H1 (cell line): ENCODE measurements at regions not wholly inside any gene's neighbourhood (a gene's known extent, or its start where the extent isn't known, plus 50 kb on each side); places are given as distances from the start of the nearest gene placed in this dataset.

Source experiments
- CTCF ChIA-PET: fragments of 300-600 bp; sonication (Branson Sonifier 250); formaldehyde crosslinking; loops from one replicate; lab custom pipeline; 2021; ENCODE audit not compliant: partially characterized antibody; lab: Charles Lee
- POLR2A ChIA-PET: fragments of 300-600 bp; sonication (Branson Sonifier 250); formaldehyde crosslinking; loops from one replicate; lab custom pipeline; 2021; ENCODE audit warnings: inconsistent platforms; ENCODE audit not compliant: partially characterized antibody; lab: Charles Lee
- DNase-seq, 2 experiments: peaks; one replicate each; pipeline versions ENCODE4 v3.0.0 to v3.0.0-alpha.2; 2010 to 2022; ENCODE audit warnings: low spot score in 2 of 2, low read depth in 1 of 2, mixed read lengths in 1 of 2
- FAIRE-seq: peaks from 2 replicates; lab custom pipeline; 2011; peaks lifted over from hg19 to GRCh38; lab: Jason Lieb, UNC
- H2AFZ ChIP-seq: 2 replicates; pipeline ENCODE4 v1.8.1; 2012; ENCODE audit warnings: low read length, inconsistent platforms
- H2AK5ac ChIP-seq: 2 replicates; pipeline ENCODE4 v1.6.1; 2013; ENCODE audit warnings: low read depth, low read length
- H2BK120ac ChIP-seq: replicated peaks from 2 replicates; pipeline ENCODE3; 2013; ENCODE audit warnings: low read depth, low read length, inconsistent platforms
- H2BK12ac ChIP-seq: 2 replicates; pipeline ENCODE4 v1.6.1; 2013; ENCODE audit warnings: low read depth, low read length
- H2BK15ac ChIP-seq: 2 replicates; pipeline ENCODE4 v1.6.1; 2013; ENCODE audit warnings: low read length
- H2BK20ac ChIP-seq: 2 replicates; pipeline ENCODE4 v1.6.1; 2013; ENCODE audit warnings: low read length
- H2BK5ac ChIP-seq: 2 replicates; pipeline ENCODE4 v1.6.1; 2013; ENCODE audit warnings: low read depth, low read length
- H3K14ac ChIP-seq: 2 replicates; pipeline ENCODE4 v1.6.1; 2013; ENCODE audit warnings: inconsistent platforms; ENCODE audit not compliant: insufficient read length
- H3K18ac ChIP-seq: 2 replicates; pipeline ENCODE4 v1.6.1; 2013; ENCODE audit warnings: low read length; ENCODE audit errors: extremely low read depth
- H3K23ac ChIP-seq: 2 replicates; pipeline ENCODE4 v1.6.1; 2013; ENCODE audit warnings: inconsistent platforms; ENCODE audit not compliant: insufficient read length
- H3K23me2 ChIP-seq: 2 replicates; pipeline ENCODE4 v1.6.1; 2013; ENCODE audit warnings: low read depth, low read length
- H3K27ac ChIP-seq: 2 replicates; pipeline ENCODE4 v1.6.1; 2011; ENCODE audit warnings: low read depth, low read length, inconsistent platforms
- H3K27me3 ChIP-seq, 4 experiments: replicated peaks in 1 of 4; 1 replicate in 1 of 4; 2 replicates in 3 of 4; pipeline versions ENCODE4 v1.6.1 to v1.8.1; 2011 to 2013; ENCODE audit warnings: low read length in 3 of 4, mild to moderate bottlenecking in 3 of 4, inconsistent platforms in 2 of 4, mixed read lengths in 2 of 4, moderate library complexity in 1 of 4; ENCODE audit not compliant: control insufficient read depth in 3 of 4, insufficient read depth in 3 of 4; ENCODE audit errors: extremely low read depth in 1 of 4
- H3K36me3 ChIP-seq, 4 experiments: 2 replicates each; pipeline versions ENCODE4 v1.6.1 to v1.8.1; 2011 to 2013; ENCODE audit warnings: mild to moderate bottlenecking in 4 of 4, low read length in 3 of 4, moderate library complexity in 2 of 4, control low read depth in 1 of 4, inconsistent platforms in 1 of 4; ENCODE audit not compliant: insufficient read depth in 4 of 4, control insufficient read depth in 2 of 4
- H3K4ac ChIP-seq: replicated peaks from 2 replicates; pipeline ENCODE3; 2013; ENCODE audit warnings: low read length, low read depth, mixed read lengths, inconsistent platforms; ENCODE audit not compliant: insufficient read length
- H3K4me1 ChIP-seq, 4 experiments: replicated peaks in 1 of 4; 1 replicate in 1 of 4; 2 replicates in 3 of 4; pipeline versions ENCODE4 v1.6.1 to v1.8.1; 2011 to 2013; ENCODE audit warnings: low read length in 3 of 4, inconsistent platforms in 2 of 4, mixed read lengths in 1 of 4; ENCODE audit not compliant: insufficient read depth in 4 of 4, control insufficient read depth in 3 of 4
- H3K4me2 ChIP-seq, 2 experiments: 2 replicates each; pipeline versions ENCODE4 v1.6.1 to v1.8.1; 2011 to 2013; ENCODE audit warnings: low read depth in 2 of 2, low read length in 2 of 2, control low read depth in 1 of 2, inconsistent platforms in 1 of 2, mild to moderate bottlenecking in 1 of 2; ENCODE audit not compliant: insufficient read depth in 1 of 2
- H3K4me3 ChIP-seq, 4 experiments: fragments of 200-600, 300-600 bp in 1 of 4; sonication (generic), shearing (Covaris generic), sonication (Bioruptor Twin) in 1 of 4; 2 replicates each; pipeline versions ENCODE4 v1.5.1 to v1.8.1; 2011 to 2016; ENCODE audit warnings: low read length in 4 of 4, low read depth in 3 of 4, control low read depth in 2 of 4, inconsistent platforms in 2 of 4, mild to moderate bottlenecking in 2 of 4, mixed read lengths in 1 of 4, moderate library complexity in 1 of 4; ENCODE audit not compliant: insufficient read depth in 2 of 4; ENCODE audit errors: extremely low read depth in 1 of 4
- H3K56ac ChIP-seq: replicated peaks from 2 replicates; pipeline ENCODE3; 2013; ENCODE audit warnings: low read depth, mild to moderate bottlenecking, mixed read lengths, low read length, inconsistent platforms; ENCODE audit not compliant: insufficient read length
- H3K79me1 ChIP-seq: 2 replicates; pipeline ENCODE4 v1.6.1; 2013; ENCODE audit warnings: low read depth, low read length, control low read depth
- H3K79me2 ChIP-seq, 2 experiments: 2 replicates each; pipeline versions ENCODE4 v1.6.1 to v1.8.1; 2012 to 2013; ENCODE audit warnings: low read length in 2 of 2, mild to moderate bottlenecking in 2 of 2, inconsistent platforms in 1 of 2; ENCODE audit not compliant: insufficient read depth in 2 of 2, control insufficient read depth in 1 of 2
- H3K9ac ChIP-seq, 4 experiments: replicated peaks in 1 of 4; 1 replicate in 1 of 4; 2 replicates in 3 of 4; pipeline versions ENCODE4 v1.6.1 to v1.8.1; 2011 to 2013; ENCODE audit warnings: low read depth in 3 of 4, low read length in 3 of 4, control low read depth in 2 of 4, mild to moderate bottlenecking in 2 of 4, moderate library complexity in 2 of 4, inconsistent platforms in 1 of 4; ENCODE audit errors: extremely low read depth in 1 of 4
- H3K9me3 ChIP-seq, 2 experiments: 2 replicates each; pipeline versions ENCODE4 v1.6.1 to v1.8.1; 2012 to 2013; ENCODE audit warnings: mild to moderate bottlenecking in 2 of 2, moderate library complexity in 2 of 2, control low read depth in 1 of 2, inconsistent platforms in 1 of 2, low read depth in 1 of 2, low read length in 1 of 2, mixed read lengths in 1 of 2; ENCODE audit not compliant: insufficient read depth in 2 of 2
- H4K20me1 ChIP-seq, 2 experiments: replicated peaks in 1 of 2; 2 replicates each; pipeline versions ENCODE3 to v1.8.1; 2011 to 2013; ENCODE audit warnings: inconsistent platforms in 2 of 2, low read length in 2 of 2, mild to moderate bottlenecking in 1 of 2; ENCODE audit not compliant: insufficient read depth in 2 of 2, control insufficient read depth in 1 of 2
- H4K5ac ChIP-seq: 2 replicates; pipeline ENCODE4 v1.6.1; 2013; ENCODE audit warnings: low read length, low read depth, mixed read lengths, inconsistent platforms; ENCODE audit not compliant: insufficient read length
- H4K8ac ChIP-seq: 2 replicates; pipeline ENCODE4 v1.8.0; 2013; ENCODE audit warnings: mild to moderate bottlenecking, moderate library complexity, low read length, inconsistent platforms; ENCODE audit not compliant: insufficient read depth; ENCODE audit errors: extremely low read depth
- H4K91ac ChIP-seq: replicated peaks from 2 replicates; pipeline ENCODE3; 2013; ENCODE audit warnings: low read length, mixed read lengths, inconsistent platforms; ENCODE audit not compliant: insufficient read length
- ATF2 ChIP-seq: IDR thresholded peaks from 2 replicates; pipeline ENCODE4 v1.6.1; 2012; ENCODE audit warnings: low read length, inconsistent platforms
- E2F6 ChIP-seq: IDR thresholded peaks from 2 replicates; pipeline ENCODE4 v1.6.1; 2012; ENCODE audit warnings: inconsistent platforms
- RAD21 ChIP-seq, 2 experiments: IDR thresholded peaks in 1 of 2; conservative IDR thresholded peaks in 1 of 2; 2 replicates each; pipeline ENCODE4 v1.6.1; 2011; ENCODE audit warnings: low read depth in 2 of 2, low read length in 2 of 2, improper control_type of control experiment in 1 of 2, inconsistent platforms in 1 of 2, mild to moderate bottlenecking in 1 of 2, moderate library complexity in 1 of 2
- WGBS, 2 experiments: shearing (Covaris generic) in 1 of 2; methylation state at CpG; one replicate each; pipeline versions ENCODE4 v1.1.6 to v1.1.7; 2013 to 2015; ENCODE audit warnings: low lambda C conversion rate in 2 of 2, mixed read lengths in 2 of 2, inconsistent platforms in 1 of 2, low coverage in 1 of 2, missing lambda C conversion rate in 1 of 2; ENCODE audit not compliant: insufficient replicate concordance in 2 of 2, insufficient coverage in 1 of 2, insufficient read length in 1 of 2; ENCODE audit errors: extremely low coverage in 1 of 2, missing lambda C conversion rate in 1 of 2; 5-methylcytosine and 5-hydroxymethylcytosine counted together

- Histone ChIP-seq H2BK12ac (no peak overlapping the region), H3K9ac (no peak overlapping the region), H4K5ac (no peak overlapping the region), H3K27me3 (no peaks in the 10 kb centered on the region), H2AK5ac (no peak overlapping the region), H3K56ac (no peak overlapping the region), H4K20me1 (no peaks in the 10 kb centered on the region), H3K27ac (no peak overlapping the region), H4K91ac (no peak overlapping the region), H2BK15ac (no peak overlapping the region), H2BK5ac (no peak overlapping the region), H3K14ac (no peak overlapping the region), H3K79me1 (no peaks in the 10 kb centered on the region), H2BK20ac (no peak overlapping the region), H3K4me2 (no peak overlapping the region), H3K18ac (no peak overlapping the region), H4K8ac (no peak overlapping the region), H3K4me3 (no peak overlapping the region), H2BK120ac (no peak overlapping the region), H3K23me2 (no peaks in the 10 kb centered on the region), H2AFZ (peak overlapping the region; percentile 55), H3K79me2 (no peaks in the 10 kb centered on the region), H3K36me3 (no peaks in the 10 kb centered on the region), H3K4ac (no peak overlapping the region), H3K9me3 (no peaks in the 10 kb centered on the region), H3K23ac (no peak overlapping the region), H3K4me1 (peaks cover 0 to 3% (median 1%) of the 10 kb centered on the region in 4 experiments; a peak in 3 of 7 replicates)
- FAIRE-seq: peak; percentile 52
- CTCF ChIA-PET: interaction anchor here (1.0 kb wide), 1 partner anchor 58 kb away, joined by 3 read pairs; no protein-coding TSS in a partner anchor
- TF ChIP-seq RAD21 (IDR thresholded peaks at IDR 0.05 in 1 of 2, conservative IDR thresholded peaks at IDR 0.05 in 1 of 2; ENCODE audit: low read depth in 2 of 2, low read length in 2 of 2) (peak; percentile 21 to 23; a peak in 3 of 4 replicates), ATF2 (no peak), E2F6 (no peak)
- POLR2A ChIA-PET: no interaction called here
- DNase-seq: no peak
- WGBS, 2 experiments: 85% methylated on average over 5 of the region's 5 CpGs; no CpG with 5 or more reads in 1 of the 2 experiments
Measured at GRCh38 chr4:129804461-129804981, 708.6 kb downstream of the C4orf33 start.
